GM23338 (cell line): ENCODE measurements at regions not wholly inside any gene's neighbourhood (a gene's known extent, or its start where the extent isn't known, plus 50 kb on each side); places are given as distances from the start of the nearest gene placed in this dataset.

Experiments used
- ATAC-seq: fragments of 200-7000 bp; cut with Tn5 transposase; 3 replicates; pipeline ENCODE4 v1.9.1; 2020
- DNase-seq: peaks from one replicate; pipeline ENCODE4 v3.0.0-alpha.2; 2015; ENCODE audit warnings: low spot score
- H2AFZ ChIP-seq: fragments of 200-600 bp; sonication (generic); 2 replicates; pipeline ENCODE4 v1.8.0; 2016; ENCODE audit warnings: antibody characterized with exemption, mild to moderate bottlenecking, moderate library complexity
- H3F3A ChIP-seq: fragments of 200-600 bp; sonication (generic); replicated peaks from 2 replicates; pipeline ENCODE4 v1.8.0; 2017; ENCODE audit warnings: antibody characterized with exemption, mixed run types, low read depth
- H3K27ac ChIP-seq: fragments of 200-600 bp; sonication (generic); 2 replicates; pipeline ENCODE4 v1.6.1; 2016; ENCODE audit warnings: low read depth
- H3K27me3 ChIP-seq: fragments of 200-600 bp; sonication (generic); 2 replicates; pipeline ENCODE4 v1.8.0; 2016; ENCODE audit warnings: mild to moderate bottlenecking, mixed run types, moderate library complexity; ENCODE audit not compliant: insufficient read depth
- H3K36me3 ChIP-seq: fragments of 200-600 bp; sonication (generic); 2 replicates; pipeline ENCODE4 v1.8.0; 2016; ENCODE audit warnings: mild to moderate bottlenecking; ENCODE audit not compliant: insufficient read depth
- H3K4me1 ChIP-seq: fragments of 200-600 bp; sonication (generic); 2 replicates; pipeline ENCODE4 v1.8.0; 2016; ENCODE audit warnings: mild to moderate bottlenecking, moderate library complexity; ENCODE audit not compliant: insufficient read depth
- H3K4me2 ChIP-seq: fragments of 200-600 bp; sonication (generic); 2 replicates; pipeline ENCODE4 v1.7.1; 2017; ENCODE audit warnings: mixed run types
- H3K4me3 ChIP-seq: fragments of 200-600 bp; sonication (generic); 2 replicates; pipeline ENCODE4 v1.6.1; 2016; ENCODE audit warnings: mixed run types
- H3K79me2 ChIP-seq: fragments of 200-600 bp; sonication (generic); replicated peaks from 2 replicates; pipeline ENCODE4 v1.8.0; 2017; ENCODE audit warnings: mild to moderate bottlenecking; ENCODE audit not compliant: insufficient read depth
- H3K9me2 ChIP-seq: fragments of 200-600 bp; sonication (generic); 2 replicates; pipeline ENCODE4 v1.8.0; 2017; ENCODE audit not compliant: insufficient read depth
- H4K20me1 ChIP-seq: fragments of 200-600 bp; sonication (generic); replicated peaks from 2 replicates; pipeline ENCODE4 v1.8.0; 2017; ENCODE audit warnings: mild to moderate bottlenecking; ENCODE audit not compliant: insufficient read depth
- H3K27ac Mint-ChIP-seq: 2 replicates; pipeline ENCODE4 v1.8.0; 2020; ENCODE audit warnings: inconsistent platforms, mild to moderate bottlenecking, moderate library complexity, mixed read lengths
- H3K27me3 Mint-ChIP-seq: 3 replicates; pipeline ENCODE4 v1.8.0; 2022; ENCODE audit warnings: low read depth, mild to moderate bottlenecking, moderate library complexity, mixed read lengths, inconsistent platforms; ENCODE audit not compliant: insufficient read depth, poor library complexity
- H3K36me3 Mint-ChIP-seq: 3 replicates; pipeline ENCODE4 v1.8.0; 2021; ENCODE audit warnings: low read depth, mild to moderate bottlenecking, inconsistent platforms, moderate library complexity, mixed read lengths
- H3K4me1 Mint-ChIP-seq: 3 replicates; pipeline ENCODE4 v1.8.0; 2020; ENCODE audit warnings: mild to moderate bottlenecking, inconsistent platforms, mixed read lengths
- H3K4me3 Mint-ChIP-seq: 3 replicates; pipeline ENCODE4 v1.8.0; 2021; ENCODE audit warnings: moderate library complexity, mild to moderate bottlenecking, inconsistent platforms, mixed read lengths
- H3K9me3 Mint-ChIP-seq: 3 replicates; pipeline ENCODE4 v1.8.0; 2020; ENCODE audit warnings: moderate library complexity, mild to moderate bottlenecking, inconsistent platforms, mixed read lengths
- CREB1 ChIP-seq: fragments of 250-450 bp; sonication (Bioruptor Pico); IDR thresholded peaks from 2 replicates; pipeline ENCODE4 v1.5.0; 2020; ENCODE audit warnings: low read depth, mild to moderate bottlenecking, moderate library complexity
- CTCF ChIP-seq, 2 experiments: fragments of 200-600 bp in 1 of 2; sonication (generic) in 1 of 2; conservative IDR thresholded peaks; 2 replicates each; pipeline versions ENCODE4 v1.5.1 to v1.6.1; 2016 to 2017; ENCODE audit warnings: antibody characterized with exemption in 2 of 2, low read depth in 2 of 2, mild to moderate bottlenecking in 2 of 2, moderate library complexity in 1 of 2
- EZH2 ChIP-seq: fragments of 200-600 bp; sonication (generic); IDR thresholded peaks from one replicate; pipeline ENCODE4 v1.8.0; 2017; ENCODE audit warnings: antibody characterized with exemption, mild to moderate bottlenecking, low read depth; ENCODE audit not compliant: unreplicated experiment
- EZH2phosphoT487 ChIP-seq: fragments of 200-600 bp; sonication (generic); IDR thresholded peaks from one replicate; pipeline ENCODE4 v1.8.1; 2018; ENCODE audit warnings: antibody characterized with exemption; ENCODE audit not compliant: unreplicated experiment
- JUNB ChIP-seq: IDR thresholded peaks from one replicate; pipeline ENCODE4 v1.6.1; 2016; ENCODE audit warnings: antibody characterized with exemption; ENCODE audit not compliant: unreplicated experiment
- POLR2AphosphoS5 ChIP-seq: IDR thresholded peaks from 2 replicates; pipeline ENCODE4 v1.6.1; 2016; ENCODE audit warnings: antibody characterized with exemption, low read depth
- TF ChIP-seq, protein P1 (sequence below): IDR thresholded peaks from one replicate; pipeline ENCODE4 v1.6.1; 2018; ENCODE audit warnings: antibody characterized with exemption; ENCODE audit not compliant: unreplicated experiment
- TF ChIP-seq, protein P2 (sequence below): IDR thresholded peaks from 2 replicates; pipeline ENCODE4 v1.6.1; 2016; ENCODE audit warnings: antibody characterized with exemption

DNA sequence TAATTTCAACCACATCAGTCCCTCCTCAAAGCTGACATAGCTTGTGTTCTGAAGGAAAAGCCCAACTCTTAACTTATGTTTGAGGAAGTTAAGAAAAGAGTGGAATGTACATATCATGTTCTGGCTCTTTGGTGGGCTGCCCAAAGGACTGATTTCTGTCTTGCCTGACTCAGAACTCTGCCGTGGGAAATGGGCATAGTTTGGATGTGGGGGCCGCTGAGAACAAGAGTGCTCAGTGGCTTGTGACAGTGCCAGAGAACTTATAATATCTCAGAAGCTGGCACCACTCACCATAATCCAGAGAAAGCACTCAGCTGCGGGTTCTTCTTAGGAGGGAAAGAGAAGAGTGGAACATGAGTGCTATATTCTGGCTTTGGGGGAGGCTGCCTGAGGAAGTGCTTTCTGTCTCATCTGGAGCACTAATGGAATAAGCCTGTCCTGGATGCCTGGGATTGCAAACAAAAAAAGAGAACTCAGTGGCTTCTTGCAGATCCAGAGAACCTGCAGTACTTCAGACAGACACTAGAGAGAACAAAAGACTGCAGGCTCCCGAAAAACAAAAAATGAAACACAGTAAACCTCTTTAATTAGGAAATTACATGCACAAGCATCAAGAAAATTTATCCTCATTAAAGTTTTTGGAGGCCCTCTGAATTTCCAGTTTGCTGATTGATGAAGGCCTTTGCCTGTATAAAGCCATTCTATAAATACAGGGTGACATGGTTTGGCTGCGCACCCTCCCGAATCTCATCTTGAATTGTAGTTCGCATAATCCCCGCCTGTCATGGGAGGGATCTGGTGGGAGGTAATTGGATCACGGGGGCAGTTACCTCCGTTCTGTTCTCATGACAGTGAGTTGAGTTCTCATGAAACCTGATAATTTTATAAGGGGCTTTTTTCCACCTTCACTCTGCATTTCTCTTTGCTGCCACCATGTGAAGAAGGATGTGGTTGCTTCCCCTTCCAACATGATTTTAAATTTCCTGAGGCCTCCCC, 207.0 kb downstream of the DMAC1 start:
- peak; percentile 92 for ATAC-seq
- Mint-ChIP-seq H3K27ac (peak overlapping the region; percentile 78; the same call in 1 of the 2 replicates), H3K9me3 (no peaks in the 10 kb centered on the region), H3K4me3 (0 out of 3 replicates have a peak overlapping the region, but pooled peaks have one; percentile 16), H3K27me3 (peaks cover 5% of the 10 kb centered on the region), H3K36me3 (no peaks in the 10 kb centered on the region), H3K4me1 (peaks cover 10% of the 10 kb centered on the region)
- Histone ChIP-seq H4K20me1 (no peaks in the 10 kb centered on the region), H3K4me3 (no peak overlapping the region), H3K4me1 (no peaks in the 10 kb centered on the region), H2AFZ (peak overlapping the region; percentile 60), H3K9me2 (no peaks in the 10 kb centered on the region), H3K79me2 (no peaks in the 10 kb centered on the region), H3K36me3 (no peaks in the 10 kb centered on the region), H3K27me3 (no peaks in the 10 kb centered on the region), H3K27ac (no peak overlapping the region), H3K4me2 (no peak overlapping the region), H3F3A (no peaks in the 10 kb centered on the region)
- DNase-seq, result peak; percentile 69
- TF ChIP-seq CTCF (conservative IDR thresholded peaks at IDR 0.05; ENCODE audit: low read depth in 2 of 2) (peak; percentile 31 to 59), JUNB (no peak), POLR2AphosphoS5 (no peak), EZH2phosphoT487 (no peak)
- TF ChIP-seq, protein P1, sequence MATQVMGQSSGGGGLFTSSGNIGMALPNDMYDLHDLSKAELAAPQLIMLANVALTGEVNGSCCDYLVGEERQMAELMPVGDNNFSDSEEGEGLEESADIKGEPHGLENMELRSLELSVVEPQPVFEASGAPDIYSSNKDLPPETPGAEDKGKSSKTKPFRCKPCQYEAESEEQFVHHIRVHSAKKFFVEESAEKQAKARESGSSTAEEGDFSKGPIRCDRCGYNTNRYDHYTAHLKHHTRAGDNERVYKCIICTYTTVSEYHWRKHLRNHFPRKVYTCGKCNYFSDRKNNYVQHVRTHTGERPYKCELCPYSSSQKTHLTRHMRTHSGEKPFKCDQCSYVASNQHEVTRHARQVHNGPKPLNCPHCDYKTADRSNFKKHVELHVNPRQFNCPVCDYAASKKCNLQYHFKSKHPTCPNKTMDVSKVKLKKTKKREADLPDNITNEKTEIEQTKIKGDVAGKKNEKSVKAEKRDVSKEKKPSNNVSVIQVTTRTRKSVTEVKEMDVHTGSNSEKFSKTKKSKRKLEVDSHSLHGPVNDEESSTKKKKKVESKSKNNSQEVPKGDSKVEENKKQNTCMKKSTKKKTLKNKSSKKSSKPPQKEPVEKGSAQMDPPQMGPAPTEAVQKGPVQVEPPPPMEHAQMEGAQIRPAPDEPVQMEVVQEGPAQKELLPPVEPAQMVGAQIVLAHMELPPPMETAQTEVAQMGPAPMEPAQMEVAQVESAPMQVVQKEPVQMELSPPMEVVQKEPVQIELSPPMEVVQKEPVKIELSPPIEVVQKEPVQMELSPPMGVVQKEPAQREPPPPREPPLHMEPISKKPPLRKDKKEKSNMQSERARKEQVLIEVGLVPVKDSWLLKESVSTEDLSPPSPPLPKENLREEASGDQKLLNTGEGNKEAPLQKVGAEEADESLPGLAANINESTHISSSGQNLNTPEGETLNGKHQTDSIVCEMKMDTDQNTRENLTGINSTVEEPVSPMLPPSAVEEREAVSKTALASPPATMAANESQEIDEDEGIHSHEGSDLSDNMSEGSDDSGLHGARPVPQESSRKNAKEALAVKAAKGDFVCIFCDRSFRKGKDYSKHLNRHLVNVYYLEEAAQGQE, result no peak

GRCh38 chr9:7591501-7591900, 208.1 kb downstream of the DMAC1 start:
- Mint-ChIP-seq H3K27ac (no peak overlapping the region), H3K9me3 (peaks cover 5% of the 10 kb centered on the region), H3K4me1 (peaks cover 10% of the 10 kb centered on the region), H3K4me3 (no peak overlapping the region), H3K27me3 (peaks cover 5% of the 10 kb centered on the region), H3K36me3 (peaks cover 1% of the 10 kb centered on the region; the same call in 1 of the 3 replicates)
- Histone ChIP-seq H3K27me3 (no peaks in the 10 kb centered on the region), H4K20me1 (no peaks in the 10 kb centered on the region), H3F3A (no peaks in the 10 kb centered on the region), H3K9me2 (no peaks in the 10 kb centered on the region), H3K27ac (no peak overlapping the region), H3K4me1 (no peaks in the 10 kb centered on the region), H3K4me3 (no peak overlapping the region), H3K79me2 (no peaks in the 10 kb centered on the region), H3K4me2 (no peak overlapping the region), H2AFZ (no peak overlapping the region), H3K36me3 (no peaks in the 10 kb centered on the region)
- no peak for DNase-seq
- no peak for ATAC-seq
- TF ChIP-seq, protein P1, result no peak
- TF ChIP-seq CREB1, result no peak
- TF ChIP-seq POLR2AphosphoS5, result no peak
- TF ChIP-seq CTCF (conservative IDR thresholded peaks at IDR 0.05; ENCODE audit: low read depth in 2 of 2), result no peak
- no peak for TF ChIP-seq EZH2phosphoT487
- no peak for TF ChIP-seq EZH2
- TF ChIP-seq, protein P2, sequence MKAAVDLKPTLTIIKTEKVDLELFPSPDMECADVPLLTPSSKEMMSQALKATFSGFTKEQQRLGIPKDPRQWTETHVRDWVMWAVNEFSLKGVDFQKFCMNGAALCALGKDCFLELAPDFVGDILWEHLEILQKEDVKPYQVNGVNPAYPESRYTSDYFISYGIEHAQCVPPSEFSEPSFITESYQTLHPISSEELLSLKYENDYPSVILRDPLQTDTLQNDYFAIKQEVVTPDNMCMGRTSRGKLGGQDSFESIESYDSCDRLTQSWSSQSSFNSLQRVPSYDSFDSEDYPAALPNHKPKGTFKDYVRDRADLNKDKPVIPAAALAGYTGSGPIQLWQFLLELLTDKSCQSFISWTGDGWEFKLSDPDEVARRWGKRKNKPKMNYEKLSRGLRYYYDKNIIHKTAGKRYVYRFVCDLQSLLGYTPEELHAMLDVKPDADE, result no peak
